ENCODE measurements at regions not wholly inside any gene's neighbourhood (a gene's known extent, or its start where the extent isn't known, plus 50 kb on each side); places are given as distances from the start of the nearest gene placed in this dataset.

- TF ChIP-seq TIGD3 (CRISPR knock-in tag; IDR thresholded peaks at IDR 0.05; ENCODE audit: borderline replicate concordance), result no peak
- TF ChIP-seq TCF7 (IDR thresholded peaks at IDR 0.05; ENCODE audit: low read depth), result no peak
- TF ChIP-seq SIX1 (CRISPR knock-in tag; IDR thresholded peaks at IDR 0.05; ENCODE audit: borderline replicate concordance), result no peak
- no peak for TF ChIP-seq PHF21A (CRISPR knock-in tag; IDR thresholded peaks at IDR 0.05)
Observed at GRCh38 chrX:134711135-134711921, 53.1 kb upstream of the PLAC1 start (continued).
